K562 (cell line): ENCODE measurements at regions not wholly inside any gene's neighbourhood (a gene's known extent, or its start where the extent isn't known, plus 50 kb on each side); places are given as distances from the start of the nearest gene placed in this dataset.

Experiments
- ATAC-seq: fragments of 200-7000 bp; cut with Tn5 transposase; 3 replicates; pipeline ENCODE4 v1.9.1; 2020; ENCODE audit warnings: moderate library complexity
- BruUV-seq: library from RNA; stranded (reverse); fragments of 400-500 nt; replicated peaks from 2 replicates; lab custom pipeline; 2021; lab: Mats Ljungman, UMichigan
- CTCF ChIA-PET: fragments of 300-600 bp; formaldehyde crosslinking; extraction: SDS; loops from one replicate; lab custom pipeline; 2021; ENCODE audit warnings: low intra/inter-chr PET ratio; lab: Yijun Ruan, JAX
- POLR2A ChIA-PET: fragments of 300-600, 350-650 bp; sonication (Branson Sonifier 250); formaldehyde crosslinking; extraction: SDS; loops from one replicate; lab custom pipeline; 2021; ENCODE audit warnings: antibody characterized with exemption, inconsistent platforms; lab: Yijun Ruan, JAX
- DNase-seq, 4 experiments: peaks; one replicate each; pipeline versions ENCODE4 v3.0.0 to v3.0.0-alpha.2; 2011 to 2018; ENCODE audit warnings: low spot score in 3 of 4, mixed read lengths in 3 of 4; ENCODE audit errors: extremely low read depth in 1 of 4
- FAIRE-seq: peaks from 2 replicates; lab custom pipeline; 2011; peaks lifted over from hg19 to GRCh38; lab: Jason Lieb, UNC
- H2AFZ ChIP-seq: 2 replicates; pipeline ENCODE4 v1.6.0; 2011; ENCODE audit warnings: low read depth, low read length, control low read depth, inconsistent platforms
- H3K27ac ChIP-seq: fragments of 200-600 bp; 3 replicates; pipeline ENCODE4 v1.8.0; 2011; ENCODE audit warnings: low read depth, mild to moderate bottlenecking, control low read depth, inconsistent platforms, low read length, moderate library complexity, mixed read lengths; ENCODE audit errors: extremely low read depth
- H3K27me3 ChIP-seq, 2 experiments: fragments of 300-600 bp in 1 of 2; 2 replicates in 1 of 2; 3 replicates in 1 of 2; pipeline versions ENCODE4 v1.6.0 to v1.8.0; 2011; ENCODE audit warnings: inconsistent platforms in 2 of 2, low read length in 2 of 2, mild to moderate bottlenecking in 1 of 2, mixed read lengths in 1 of 2, moderate library complexity in 1 of 2; ENCODE audit not compliant: control insufficient read depth in 2 of 2, insufficient read depth in 2 of 2
- H3K36me3 ChIP-seq: fragments of 300-600 bp; 3 replicates; pipeline ENCODE4 v1.8.0; 2011; ENCODE audit warnings: mild to moderate bottlenecking, low read length, inconsistent platforms; ENCODE audit not compliant: control insufficient read depth, insufficient read depth
- H3K4me1 ChIP-seq, 2 experiments: fragments of 200-600 bp in 1 of 2; replicated peaks in 1 of 2; 2 replicates in 1 of 2; 3 replicates in 1 of 2; pipeline versions ENCODE4 v1.5.1 to v1.8.0; 2011; ENCODE audit warnings: inconsistent platforms in 2 of 2, low read length in 2 of 2, mild to moderate bottlenecking in 1 of 2, mixed read lengths in 1 of 2, moderate library complexity in 1 of 2; ENCODE audit not compliant: control insufficient read depth in 2 of 2, insufficient read depth in 2 of 2
- H3K4me2 ChIP-seq: 2 replicates; pipeline ENCODE4 v1.6.1; 2011; ENCODE audit warnings: low read length, control low read depth, inconsistent platforms, mixed read lengths; ENCODE audit not compliant: insufficient read depth
- H3K4me3 ChIP-seq: fragments of 200-600 bp; sonication (generic), shearing (Covaris generic); 2 replicates; pipeline ENCODE4 v1.5.1; 2016; ENCODE audit warnings: control low read depth, inconsistent platforms
- H3K79me2 ChIP-seq: fragments of 200-600 bp; 3 replicates; pipeline ENCODE4 v1.8.0; 2011; ENCODE audit warnings: low read length, inconsistent platforms; ENCODE audit not compliant: control insufficient read depth, insufficient read depth
- H3K9ac ChIP-seq, 2 experiments: 2 replicates each; pipeline versions ENCODE4 v1.6.0 to v1.6.1; 2011; ENCODE audit warnings: low read depth in 2 of 2, low read length in 2 of 2, control low read depth in 1 of 2, inconsistent platforms in 1 of 2, mild to moderate bottlenecking in 1 of 2, mixed read lengths in 1 of 2; ENCODE audit not compliant: insufficient read depth in 1 of 2
- H3K9me1 ChIP-seq: one replicate; pipeline ENCODE4 v1.6.0; 2011; ENCODE audit warnings: inconsistent platforms, mild to moderate bottlenecking, low read length, moderate library complexity; ENCODE audit not compliant: control insufficient read depth, insufficient read depth
- H3K9me3 ChIP-seq: replicated peaks from 2 replicates; pipeline ENCODE4 v1.5.1; 2011; ENCODE audit warnings: low read depth, low read length, inconsistent platforms; ENCODE audit not compliant: control insufficient read depth, insufficient read depth
- H4K20me1 ChIP-seq: replicated peaks from 2 replicates; pipeline ENCODE4 v1.6.1; 2011; ENCODE audit warnings: low read length, inconsistent platforms, mixed read lengths; ENCODE audit not compliant: control insufficient read depth, insufficient read depth
- BRF1 ChIP-seq: IDR thresholded peaks from 3 replicates; pipeline ENCODE4 v1.6.1; 2011; ENCODE audit warnings: borderline replicate concordance, mild to moderate bottlenecking; ENCODE audit not compliant: insufficient read length; ENCODE audit errors: extremely low read depth
- EWSR1 ChIP-seq: fragments of 450-650 bp; IDR thresholded peaks from 2 replicates; pipeline ENCODE4 v1.6.1; 2018; ENCODE audit warnings: borderline replicate concordance, mild to moderate bottlenecking, low read depth, moderate library complexity; ENCODE audit not compliant: partially characterized antibody
- FOS ChIP-seq: IDR thresholded peaks from 3 replicates; pipeline ENCODE4 v1.6.1; 2011; ENCODE audit not compliant: insufficient read length; ENCODE audit errors: extremely low read depth
- HDAC1 ChIP-seq, 2 experiments: fragments of 450-650 bp; IDR thresholded peaks; 2 replicates each; pipeline ENCODE4 v1.6.1; 2016 to 2017; ENCODE audit warnings: inconsistent platforms in 1 of 2, mild to moderate bottlenecking in 1 of 2, moderate library complexity in 1 of 2
- KDM1A ChIP-seq, 2 experiments: fragments of 450-650 bp; IDR thresholded peaks; 2 replicates each; pipeline ENCODE4 v1.6.1; 2016; ENCODE audit warnings: mild to moderate bottlenecking in 2 of 2
- NR4A1 ChIP-seq, 2 experiments: fragments of 250-450 bp in 1 of 2; fragments of 450-650 bp in 1 of 2; sonication (Bioruptor Pico) in 1 of 2; IDR thresholded peaks; 2 replicates each; pipeline versions ENCODE4 v1.4.0 to v1.6.1; 2016 to 2020; ENCODE audit warnings: mild to moderate bottlenecking in 2 of 2, missing compliant biosample characterization in 1 of 2, missing genetic modification characterization in 1 of 2, moderate library complexity in 1 of 2
- PHF8 ChIP-seq: fragments of 200-600 bp; sonication (generic); IDR thresholded peaks from 2 replicates; pipeline ENCODE4 v1.6.1; 2012; ENCODE audit warnings: mixed run types, mild to moderate bottlenecking, inconsistent platforms, low read length, moderate library complexity, borderline replicate concordance
- POLR3G ChIP-seq: IDR thresholded peaks from 2 replicates; pipeline ENCODE4 v1.6.1; 2011; ENCODE audit not compliant: insufficient read length, insufficient replicate concordance; ENCODE audit errors: extremely low read depth
- RBBP5 ChIP-seq: fragments of 200-600 bp; sonication (generic); IDR thresholded peaks from 2 replicates; pipeline ENCODE4 v1.6.1; 2012; ENCODE audit warnings: borderline replicate concordance, mild to moderate bottlenecking, low read length, control low read depth, inconsistent platforms; ENCODE audit not compliant: insufficient read depth, poor library complexity, severe bottlenecking
- SMC3 ChIP-seq: conservative IDR thresholded peaks from 2 replicates; pipeline ENCODE4 v1.6.1; 2011; ENCODE audit warnings: low read depth, low read length, improper control_type of control experiment; ENCODE audit not compliant: insufficient read depth
- TCF3 ChIP-seq: sonication (generic); formaldehyde crosslinking; IDR thresholded peaks from 2 replicates; pipeline ENCODE4 v1.4.0; 2020; ENCODE audit warnings: mild to moderate bottlenecking, missing genetic modification reagents
- TFAM ChIP-seq: fragments of 250-450 bp; sonication (Bioruptor Pico); conservative IDR thresholded peaks from 2 replicates; pipeline ENCODE4 v1.5.0; 2021; ENCODE audit warnings: mild to moderate bottlenecking, moderate library complexity
- ZKSCAN1 ChIP-seq: fragments of 150-350 bp; IDR thresholded peaks from 2 replicates; pipeline ENCODE4 v1.6.1; 2016; ENCODE audit warnings: low read depth, low read length
- ZNF668 ChIP-seq: fragments of 250-450 bp; sonication (Bioruptor Pico); IDR thresholded peaks from 2 replicates; pipeline ENCODE4 v1.8.0; 2022; ENCODE audit warnings: mild to moderate bottlenecking, inconsistent platforms
- WGBS: fragments of 100-300 bp; shearing (Covaris generic); methylation state at CpG from one replicate; pipeline ENCODE4 v1.1.6; 2016; ENCODE audit warnings: low coverage, mixed read lengths; ENCODE audit not compliant: insufficient coverage; ENCODE audit errors: missing lambda C conversion rate; 5-methylcytosine and 5-hydroxymethylcytosine counted together
- in situ Hi-C: fragments of 300-500 bp; cut with MboI; formaldehyde crosslinking; loops from 4 replicates; pipeline ENCODE4 v1.15.0; 2018; ENCODE audit warnings: inconsistent platforms, mixed read lengths
- intact Hi-C: fragments of 100-400 bp; cut with micrococcal nuclease; formaldehyde crosslinking; loops from 2 replicates; pipeline ENCODE4 v1.14.2; 2022
- TF ChIP-seq, protein P1 (sequence below): fragments of 450-650 bp; IDR thresholded peaks from 2 replicates; pipeline ENCODE4 v1.6.1; 2014; ENCODE audit warnings: low read depth, mild to moderate bottlenecking, moderate library complexity, borderline replicate concordance
- TF ChIP-seq, protein P2 (sequence below): fragments of 450-650 bp; IDR thresholded peaks from 2 replicates; pipeline ENCODE4 v1.6.1; 2018; ENCODE audit not compliant: partially characterized antibody

DNA sequence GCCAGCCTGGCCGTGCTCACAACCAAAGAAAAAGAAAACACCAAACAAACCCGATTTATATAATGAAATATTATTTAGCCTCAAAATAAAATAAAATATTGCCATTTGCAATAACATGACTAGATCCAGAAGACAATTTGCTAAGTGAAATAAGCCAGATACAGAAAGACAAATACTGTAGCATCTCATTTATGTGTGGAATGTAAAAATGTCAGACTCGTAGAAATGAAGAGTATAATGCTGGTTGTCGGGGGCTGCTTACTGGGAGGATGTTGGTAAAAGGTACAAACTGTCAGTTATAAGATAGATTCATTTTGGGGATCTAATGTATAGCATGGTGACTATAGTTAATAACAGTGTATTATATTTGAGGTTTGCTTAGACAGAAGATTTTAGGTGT, 269.7 kb downstream of the THBS2 start (continued):
- TF ChIP-seq, protein P1, sequence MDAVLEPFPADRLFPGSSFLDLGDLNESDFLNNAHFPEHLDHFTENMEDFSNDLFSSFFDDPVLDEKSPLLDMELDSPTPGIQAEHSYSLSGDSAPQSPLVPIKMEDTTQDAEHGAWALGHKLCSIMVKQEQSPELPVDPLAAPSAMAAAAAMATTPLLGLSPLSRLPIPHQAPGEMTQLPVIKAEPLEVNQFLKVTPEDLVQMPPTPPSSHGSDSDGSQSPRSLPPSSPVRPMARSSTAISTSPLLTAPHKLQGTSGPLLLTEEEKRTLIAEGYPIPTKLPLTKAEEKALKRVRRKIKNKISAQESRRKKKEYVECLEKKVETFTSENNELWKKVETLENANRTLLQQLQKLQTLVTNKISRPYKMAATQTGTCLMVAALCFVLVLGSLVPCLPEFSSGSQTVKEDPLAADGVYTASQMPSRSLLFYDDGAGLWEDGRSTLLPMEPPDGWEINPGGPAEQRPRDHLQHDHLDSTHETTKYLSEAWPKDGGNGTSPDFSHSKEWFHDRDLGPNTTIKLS: no peak
- TF ChIP-seq NR4A1 (CRISPR knock-in tag; IDR thresholded peaks at IDR 0.05): no peak
- no peak for TF ChIP-seq NR4A1 (tag; IDR thresholded peaks at IDR 0.05)
- no peak for TF ChIP-seq BRF1
- TF ChIP-seq POLR3G: no peak

DNA sequence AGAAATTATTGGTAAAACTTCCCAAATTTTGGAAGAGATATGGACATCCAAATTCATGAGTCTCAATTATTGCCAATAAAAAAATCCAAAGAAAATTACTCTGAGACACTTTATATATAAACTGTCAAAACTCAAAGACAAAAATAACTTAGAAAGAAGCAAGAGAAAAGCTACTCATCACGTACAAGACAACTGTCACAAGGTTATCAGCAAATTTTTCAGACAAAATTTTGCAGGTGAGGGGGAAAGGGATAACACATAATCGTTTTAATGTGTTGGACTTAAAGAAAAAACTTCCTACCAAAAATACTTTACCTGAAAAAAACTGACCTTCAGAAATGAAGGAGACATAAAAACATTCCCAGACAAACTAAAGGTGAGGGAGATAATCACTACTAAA, 272.5 kb downstream of the THBS2 start:
- Histone ChIP-seq H3K4me1 (no peaks in the 10 kb centered on the region), H3K36me3 (no peaks in the 10 kb centered on the region), H3K9me3 (no peaks in the 10 kb centered on the region), H3K9ac (no peak overlapping the region), H3K27ac (no peak overlapping the region), H3K79me2 (no peaks in the 10 kb centered on the region), H3K27me3 (no peaks in the 10 kb centered on the region), H3K4me2 (no peak overlapping the region), H2AFZ (no peak overlapping the region), H3K9me1 (no peaks in the 10 kb centered on the region)
- CTCF ChIA-PET: no interaction called here
- intact Hi-C loops: no loop called here
- DNase-seq (no peak), FAIRE-seq (no peak), ATAC-seq (no peak)
- in situ Hi-C loops: loop anchor here (10.0 kb wide), 1 partner anchor 524 kb away; no protein-coding TSS in a partner anchor
- TF ChIP-seq PHF8: no peak
- TF ChIP-seq TCF3 (CRISPR knock-in tag): no peak
- no peak for TF ChIP-seq ZKSCAN1
- no peak for TF ChIP-seq ZNF668
- no peak for TF ChIP-seq SMC3
- no peak for TF ChIP-seq FOS
- no peak for TF ChIP-seq EWSR1
- TF ChIP-seq RBBP5: no peak
- no peak for TF ChIP-seq TFAM (CRISPR knock-in tag)
- no peak for TF ChIP-seq HDAC1 (IDR thresholded peaks at IDR 0.05)
- TF ChIP-seq, protein P2, sequence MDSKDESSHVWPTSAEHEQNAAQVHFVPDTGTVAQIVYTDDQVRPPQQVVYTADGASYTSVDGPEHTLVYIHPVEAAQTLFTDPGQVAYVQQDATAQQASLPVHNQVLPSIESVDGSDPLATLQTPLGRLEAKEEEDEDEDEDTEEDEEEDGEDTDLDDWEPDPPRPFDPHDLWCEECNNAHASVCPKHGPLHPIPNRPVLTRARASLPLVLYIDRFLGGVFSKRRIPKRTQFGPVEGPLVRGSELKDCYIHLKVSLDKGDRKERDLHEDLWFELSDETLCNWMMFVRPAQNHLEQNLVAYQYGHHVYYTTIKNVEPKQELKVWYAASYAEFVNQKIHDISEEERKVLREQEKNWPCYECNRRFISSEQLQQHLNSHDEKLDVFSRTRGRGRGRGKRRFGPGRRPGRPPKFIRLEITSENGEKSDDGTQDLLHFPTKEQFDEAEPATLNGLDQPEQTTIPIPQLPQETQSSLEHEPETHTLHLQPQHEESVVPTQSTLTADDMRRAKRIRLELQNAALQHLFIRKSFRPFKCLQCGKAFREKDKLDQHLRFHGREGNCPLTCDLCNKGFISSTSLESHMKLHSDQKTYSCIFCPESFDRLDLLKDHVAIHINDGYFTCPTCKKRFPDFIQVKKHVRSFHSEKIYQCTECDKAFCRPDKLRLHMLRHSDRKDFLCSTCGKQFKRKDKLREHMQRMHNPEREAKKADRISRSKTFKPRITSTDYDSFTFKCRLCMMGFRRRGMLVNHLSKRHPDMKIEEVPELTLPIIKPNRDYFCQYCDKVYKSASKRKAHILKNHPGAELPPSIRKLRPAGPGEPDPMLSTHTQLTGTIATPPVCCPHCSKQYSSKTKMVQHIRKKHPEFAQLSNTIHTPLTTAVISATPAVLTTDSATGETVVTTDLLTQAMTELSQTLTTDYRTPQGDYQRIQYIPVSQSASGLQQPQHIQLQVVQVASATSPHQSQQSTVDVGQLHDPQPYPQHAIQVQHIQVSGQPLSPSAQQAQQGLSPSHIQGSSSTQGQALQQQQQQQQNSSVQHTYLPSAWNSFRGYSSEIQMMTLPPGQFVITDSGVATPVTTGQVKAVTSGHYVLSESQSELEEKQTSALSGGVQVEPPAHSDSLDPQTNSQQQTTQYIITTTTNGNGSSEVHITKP: no peak
- TF ChIP-seq KDM1A (IDR thresholded peaks at IDR 0.05): no peak
- TF ChIP-seq, all 486 proteins: peak for 0
- POLR2A ChIA-PET: interaction anchor here (1.5 kb wide), 1 partner anchor 10 kb away, joined by 3 read pairs; no protein-coding TSS in a partner anchor
- WGBS: 0% methylated on average over 2 of the region's 2 CpGs
- no peaks in the 10 kb centered on the region for H4K20me1 ChIP-seq
- BruUV-seq: no TSS peak
- no peak overlapping the region for H3K4me3 ChIP-seq
